MCF 10A (cell line): ENCODE measurements at regions not wholly inside any gene's neighbourhood (a gene's known extent, or its start where the extent isn't known, plus 50 kb on each side); places are given as distances from the start of the nearest gene placed in this dataset.

Experiments
- BruUV-seq: library from RNA; stranded (reverse); fragments of 400-500 nt; replicated peaks from 2 replicates; lab custom pipeline; 2021; lab: Mats Ljungman, UMichigan
- CTCF ChIA-PET: fragments of 300-600 bp; sonication (Branson Sonifier 250); formaldehyde crosslinking; extraction: SDS; loops from one replicate; lab custom pipeline; 2021; ENCODE audit warnings: antibody characterized with exemption, inconsistent platforms; lab: Yijun Ruan, JAX
- POLR2A ChIA-PET: fragments of 300-600, 350-650 bp; sonication (Branson Sonifier 250); formaldehyde crosslinking; extraction: SDS; loops from one replicate; lab custom pipeline; 2020; ENCODE audit warnings: antibody characterized with exemption, inconsistent platforms; lab: Yijun Ruan, JAX
- DNase-seq: peaks from one replicate; pipeline ENCODE4 v3.0.0-alpha.2; 2018; ENCODE audit not compliant: unreplicated experiment
- H3K27ac Mint-ChIP-seq: one replicate; pipeline ENCODE4 v1.8.0; 2022; ENCODE audit warnings: mild to moderate bottlenecking, low read depth, mixed read lengths; ENCODE audit not compliant: unreplicated experiment
- H3K27me3 Mint-ChIP-seq: one replicate; pipeline ENCODE4 v1.8.0; 2022; ENCODE audit warnings: mixed read lengths; ENCODE audit not compliant: insufficient read depth, unreplicated experiment
- H3K36me3 Mint-ChIP-seq: one replicate; pipeline ENCODE4 v1.8.0; 2022; ENCODE audit warnings: mild to moderate bottlenecking, moderate library complexity, mixed read lengths; ENCODE audit not compliant: insufficient read depth, unreplicated experiment
- H3K4me1 Mint-ChIP-seq: one replicate; pipeline ENCODE4 v1.8.0; 2022; ENCODE audit warnings: mixed read lengths; ENCODE audit not compliant: insufficient read depth, unreplicated experiment
- H3K4me3 Mint-ChIP-seq: one replicate; pipeline ENCODE4 v1.8.0; 2022; ENCODE audit warnings: mild to moderate bottlenecking, moderate library complexity, mixed read lengths; ENCODE audit not compliant: unreplicated experiment
- H3K9me3 Mint-ChIP-seq: one replicate; pipeline ENCODE4 v1.8.0; 2022; ENCODE audit warnings: mixed read lengths; ENCODE audit not compliant: unreplicated experiment
- CTCF ChIP-seq: fragments of 200-600 bp; IDR thresholded peaks from one replicate; pipeline ENCODE4 v1.8.0; 2022; ENCODE audit warnings: antibody characterized with exemption, mild to moderate bottlenecking; ENCODE audit not compliant: unreplicated experiment
- intact Hi-C: fragments of 100-400 bp; cut with micrococcal nuclease; formaldehyde crosslinking; loops from 2 replicates; pipeline ENCODE4 v1.14.1; 2022

GRCh38 chr14:62123961-62124360 is 361.7 kb downstream of the SNAPC1 start:
- no TSS peak for BruUV-seq
- Mint-ChIP-seq H3K4me1 (no peaks in the 10 kb centered on the region), H3K27me3 (peaks cover 12% of the 10 kb centered on the region), H3K4me3 (no peak overlapping the region), H3K27ac (no peak overlapping the region), H3K9me3 (no peaks in the 10 kb centered on the region), H3K36me3 (no peaks in the 10 kb centered on the region)
- ChIA-PET POLR2A (no interaction called here), CTCF (interaction anchor here (0.5 to 6.7 kb wide), 4 partner anchors 55 to 287 kb away, joined by 3 to 110 read pairs (median 4); no protein-coding TSS in a partner anchor)
- intact Hi-C loops = no loop called here
- no peak for TF ChIP-seq CTCF
- no peak for DNase-seq

DNA sequence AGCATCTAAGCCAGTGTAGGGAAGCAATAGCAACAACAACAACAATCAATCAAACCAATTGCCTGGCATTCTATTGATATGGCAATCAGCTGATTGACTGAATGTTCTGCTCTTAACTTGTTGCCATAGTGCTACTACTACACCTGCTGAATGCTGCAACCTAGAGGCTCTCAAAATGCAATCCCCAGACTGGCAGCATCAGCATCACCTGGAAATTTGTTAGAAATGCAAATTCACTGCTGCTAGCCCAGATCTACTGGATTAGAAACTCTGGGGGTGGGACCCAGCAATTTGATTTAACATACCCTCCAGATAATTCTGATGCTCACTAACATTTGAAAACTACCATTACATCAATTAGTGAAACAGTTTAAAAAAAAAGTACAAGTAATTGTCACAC is 363.6 kb downstream of the SNAPC1 start:
- BruUV-seq = no TSS peak
- ChIA-PET CTCF (interaction anchor here (0.7 to 6.7 kb wide), 20 partner anchors 9 to 842 kb away, joined by 3 to 110 read pairs (median 6); no protein-coding TSS in a partner anchor), POLR2A (interaction anchor here (1.1 to 2.4 kb wide), 2 partner anchors 201 to 204 kb away, joined by 3 to 8 read pairs; no protein-coding TSS in a partner anchor)
- no peaks in the 10 kb centered on the region for H3K4me1 Mint-ChIP-seq
- no peak overlapping the region for H3K27ac Mint-ChIP-seq
- no peak overlapping the region for H3K4me3 Mint-ChIP-seq
- TF ChIP-seq CTCF = no peak
- intact Hi-C loops = loop anchor here (5.0 kb wide), 1 partner anchor 858 kb away; no protein-coding TSS in a partner anchor
- DNase-seq = no peak
- no peaks in the 10 kb centered on the region for H3K9me3 Mint-ChIP-seq
- H3K36me3 Mint-ChIP-seq = no peaks in the 10 kb centered on the region
- H3K27me3 Mint-ChIP-seq = peaks cover 23% of the 10 kb centered on the region

GRCh38 chr14:62126879-62127478 is 364.8 kb downstream of the SNAPC1 start:
- Mint-ChIP-seq H3K36me3 (no peaks in the 10 kb centered on the region), H3K27me3 (peaks cover 35% of the 10 kb centered on the region), H3K9me3 (no peaks in the 10 kb centered on the region), H3K4me3 (no peak overlapping the region), H3K4me1 (no peaks in the 10 kb centered on the region), H3K27ac (no peak overlapping the region)
- peak; percentile 69 for TF ChIP-seq CTCF
- intact Hi-C loops = loop anchor here (1.0 to 5.0 kb wide), 3 partner anchors 202 to 860 kb away; no protein-coding TSS in a partner anchor
- ChIA-PET POLR2A (interaction anchor here (0.6 to 2.4 kb wide), 6 partner anchors 18 to 289 kb away, joined by 3 to 8 read pairs (median 4); no protein-coding TSS in a partner anchor), CTCF (interaction anchor here (0.6 to 6.7 kb wide), 31 partner anchors 10 to 1703 kb away, joined by 3 to 110 read pairs (median 5); no protein-coding TSS in a partner anchor)
- no TSS peak for BruUV-seq
- DNase-seq = peak; percentile 69

- Mint-ChIP-seq H3K4me3 (no peak overlapping the region), H3K36me3 (no peaks in the 10 kb centered on the region), H3K4me1 (no peaks in the 10 kb centered on the region), H3K27ac (no peak overlapping the region), H3K9me3 (no peaks in the 10 kb centered on the region), H3K27me3 (peaks cover 43% of the 10 kb centered on the region)
- no TSS peak for BruUV-seq
- CTCF ChIA-PET = no interaction called here
- intact Hi-C loops = no loop called here
- POLR2A ChIA-PET = no interaction called here
- DNase-seq = no peak
- no peak for TF ChIP-seq CTCF
Observed at GRCh38 chr14:62130441-62130840, 368.2 kb downstream of the SNAPC1 start.
